CD14-positive monocyte (primary cell): ENCODE measurements at regions not wholly inside any gene's neighbourhood (a gene's known extent, or its start where the extent isn't known, plus 50 kb on each side); places are given as distances from the start of the nearest gene placed in this dataset.

Experiments
- DNase-seq, 3 donors: peaks; one replicate each; pipeline ENCODE4 v3.0.0-alpha.2; 2011 to 2022
- H2AFZ ChIP-seq: 2 replicates; pipeline ENCODE4 v1.6.0; 2012; ENCODE audit warnings: mild to moderate bottlenecking, low read depth, low read length, inconsistent platforms; ENCODE audit not compliant: insufficient read depth, poor library complexity, severe bottlenecking
- H3K27ac ChIP-seq, 2 donors: 1 replicate in 1 of 2; 2 replicates in 1 of 2; pipeline ENCODE4 v1.5.1; 2012 to 2013; ENCODE audit warnings: low read length in 2 of 2, control low read depth in 1 of 2, inconsistent platforms in 1 of 2, low read depth in 1 of 2, mild to moderate bottlenecking in 1 of 2
- H3K27me3 ChIP-seq, 2 donors: one replicate each; pipeline versions ENCODE4 v1.6.0 to v1.6.1; 2011 to 2013; ENCODE audit warnings: low read length in 2 of 2; ENCODE audit not compliant: control insufficient read depth in 2 of 2, insufficient read depth in 2 of 2
- H3K36me3 ChIP-seq, 2 donors: replicated peaks in 1 of 2; 1 replicate in 1 of 2; 2 replicates in 1 of 2; pipeline versions ENCODE4 v1.5.1 to v1.6.1; 2012 to 2013; ENCODE audit warnings: low read length in 2 of 2, control low read depth in 1 of 2, inconsistent platforms in 1 of 2, mild to moderate bottlenecking in 1 of 2; ENCODE audit not compliant: insufficient read depth in 2 of 2, control insufficient read depth in 1 of 2
- H3K4me1 ChIP-seq, 2 donors: 1 replicate in 1 of 2; 2 replicates in 1 of 2; pipeline versions ENCODE4 v1.5.1 to v1.6.1; 2012 to 2013; ENCODE audit warnings: low read length in 2 of 2, control low read depth in 1 of 2, inconsistent platforms in 1 of 2, mild to moderate bottlenecking in 1 of 2, moderate library complexity in 1 of 2; ENCODE audit not compliant: insufficient read depth in 2 of 2, control insufficient read depth in 1 of 2
- H3K4me2 ChIP-seq: replicated peaks from 2 replicates; pipeline ENCODE3; 2012; ENCODE audit warnings: low read length, moderate library complexity, mild to moderate bottlenecking; ENCODE audit not compliant: poor library complexity, severe bottlenecking; ENCODE audit errors: extremely low read depth
- H3K4me3 ChIP-seq, 3 experiments: fragments of 200-600 bp in 1 of 3; sonication (generic) in 1 of 3; replicated peaks in 1 of 3; 1 replicate in 2 of 3; 2 replicates in 1 of 3; pipeline ENCODE4 v1.5.1; 2011 to 2013; ENCODE audit warnings: low read length in 3 of 3, mild to moderate bottlenecking in 3 of 3, control low read depth in 2 of 3, low read depth in 2 of 3, inconsistent platforms in 1 of 3, moderate library complexity in 1 of 3
- H3K79me2 ChIP-seq: 2 replicates; pipeline ENCODE4 v1.6.0; 2012; ENCODE audit warnings: mild to moderate bottlenecking, control low read depth, inconsistent platforms, low read length, moderate library complexity; ENCODE audit not compliant: insufficient read depth
- H3K9ac ChIP-seq: 2 replicates; pipeline ENCODE4 v1.6.0; 2017; ENCODE audit warnings: low read length, mild to moderate bottlenecking; ENCODE audit not compliant: insufficient read depth, poor library complexity, severe bottlenecking
- H3K9me3 ChIP-seq, 2 donors: replicated peaks in 1 of 2; 1 replicate in 1 of 2; 2 replicates in 1 of 2; pipeline versions ENCODE4 v1.5.1 to v1.6.1; 2012 to 2013; ENCODE audit warnings: low read length in 2 of 2, control low read depth in 1 of 2; ENCODE audit not compliant: control insufficient read depth in 1 of 2, insufficient read depth in 1 of 2
- H4K20me1 ChIP-seq: 2 replicates; pipeline ENCODE4 v1.6.0; 2012; ENCODE audit warnings: mild to moderate bottlenecking, low read length, control low read depth, moderate library complexity; ENCODE audit not compliant: insufficient read depth
- H3K27ac Mint-ChIP-seq, 7 donors: one replicate each; pipeline ENCODE4 v1.8.0; 2020; ENCODE audit warnings: mild to moderate bottlenecking in 7 of 7, mixed read lengths in 7 of 7, moderate library complexity in 6 of 7, inconsistent platforms in 2 of 7
- H3K27me3 Mint-ChIP-seq, 3 donors: one replicate each; pipeline ENCODE4 v1.8.0; 2021 to 2022; ENCODE audit warnings: low read depth in 3 of 3, mild to moderate bottlenecking in 3 of 3, mixed read lengths in 3 of 3, moderate library complexity in 3 of 3, inconsistent platforms in 1 of 3
- H3K36me3 Mint-ChIP-seq, 2 donors: one replicate each; pipeline ENCODE4 v1.8.0; 2020; ENCODE audit warnings: mixed read lengths in 2 of 2, inconsistent platforms in 1 of 2, mild to moderate bottlenecking in 1 of 2
- H3K4me1 Mint-ChIP-seq: one replicate; pipeline ENCODE4 v1.8.0; 2020; ENCODE audit warnings: mild to moderate bottlenecking, mixed read lengths
- H3K4me3 Mint-ChIP-seq, 2 donors: one replicate each; pipeline ENCODE4 v1.8.0; 2020; ENCODE audit warnings: mild to moderate bottlenecking in 2 of 2, mixed read lengths in 2 of 2, moderate library complexity in 1 of 2
- H3K9me3 Mint-ChIP-seq, 7 donors: one replicate each; pipeline ENCODE4 v1.8.0; 2020 to 2022; ENCODE audit warnings: mixed read lengths in 7 of 7, mild to moderate bottlenecking in 6 of 7, moderate library complexity in 6 of 7, inconsistent platforms in 2 of 7
- WGBS: methylation state at CpG from one replicate; pipeline ENCODE4 v1.1.5; 2013; ENCODE audit warnings: missing lambda C conversion rate; ENCODE audit not compliant: insufficient coverage; 5-methylcytosine and 5-hydroxymethylcytosine counted together
- intact Hi-C, 2 donors: fragments of 100-400 bp; cut with micrococcal nuclease; formaldehyde crosslinking; loops; one replicate each; pipeline versions ENCODE4 v1.15.0 to v1.15.1; 2023
- TF ChIP-seq, protein P1 (sequence below): fragments of 200-600 bp; IDR thresholded peaks from one replicate; pipeline ENCODE4 v1.8.0; 2022; ENCODE audit warnings: antibody characterized with exemption, mild to moderate bottlenecking

DNA sequence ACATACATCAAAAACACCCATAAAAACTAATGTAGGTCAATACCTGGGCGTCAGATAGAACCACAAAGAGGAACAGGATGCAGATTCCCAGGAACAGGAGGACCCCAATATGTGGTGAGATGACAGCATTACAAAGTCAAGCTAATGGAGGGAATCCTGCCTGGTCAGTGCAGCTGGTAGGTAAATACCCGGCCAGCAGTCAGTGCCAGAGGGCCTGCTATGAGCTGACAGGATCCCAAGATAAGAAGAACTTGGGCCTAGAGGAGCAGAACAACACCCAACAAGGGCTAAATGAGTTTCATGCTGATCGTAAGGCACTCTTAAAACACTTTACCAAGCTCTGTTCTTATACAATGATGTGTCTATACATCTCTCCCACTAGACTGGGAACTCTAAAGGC lies 61.2 kb upstream of the KCNMB2 start:
- no peaks in the 10 kb centered on the region for H3K36me3 Mint-ChIP-seq
- no peaks in the 10 kb centered on the region for H3K36me3 ChIP-seq
- intact Hi-C loops = no loop called here
- peaks cover 0 to 3% (median 0%) of the 10 kb centered on the region in 7 donors for H3K9me3 Mint-ChIP-seq
- H3K9ac ChIP-seq = no peak overlapping the region
- H3K79me2 ChIP-seq = no peaks in the 10 kb centered on the region
- DNase-seq = no peak
- no peaks in the 10 kb centered on the region for H3K4me1 Mint-ChIP-seq
- WGBS = no CpG with 5 or more reads among the region's 3 CpGs
- H3K4me2 ChIP-seq = no peak overlapping the region
- no peak overlapping the region for H3K4me3 ChIP-seq
- TF ChIP-seq, protein P1, sequence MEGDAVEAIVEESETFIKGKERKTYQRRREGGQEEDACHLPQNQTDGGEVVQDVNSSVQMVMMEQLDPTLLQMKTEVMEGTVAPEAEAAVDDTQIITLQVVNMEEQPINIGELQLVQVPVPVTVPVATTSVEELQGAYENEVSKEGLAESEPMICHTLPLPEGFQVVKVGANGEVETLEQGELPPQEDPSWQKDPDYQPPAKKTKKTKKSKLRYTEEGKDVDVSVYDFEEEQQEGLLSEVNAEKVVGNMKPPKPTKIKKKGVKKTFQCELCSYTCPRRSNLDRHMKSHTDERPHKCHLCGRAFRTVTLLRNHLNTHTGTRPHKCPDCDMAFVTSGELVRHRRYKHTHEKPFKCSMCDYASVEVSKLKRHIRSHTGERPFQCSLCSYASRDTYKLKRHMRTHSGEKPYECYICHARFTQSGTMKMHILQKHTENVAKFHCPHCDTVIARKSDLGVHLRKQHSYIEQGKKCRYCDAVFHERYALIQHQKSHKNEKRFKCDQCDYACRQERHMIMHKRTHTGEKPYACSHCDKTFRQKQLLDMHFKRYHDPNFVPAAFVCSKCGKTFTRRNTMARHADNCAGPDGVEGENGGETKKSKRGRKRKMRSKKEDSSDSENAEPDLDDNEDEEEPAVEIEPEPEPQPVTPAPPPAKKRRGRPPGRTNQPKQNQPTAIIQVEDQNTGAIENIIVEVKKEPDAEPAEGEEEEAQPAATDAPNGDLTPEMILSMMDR = no peak
- H3K27ac Mint-ChIP-seq = no peak overlapping the region
- H3K27me3 Mint-ChIP-seq = peaks cover 0 to 3% (median 1%) of the 10 kb centered on the region in 3 donors
- H3K4me3 Mint-ChIP-seq = no peak overlapping the region
- no peaks in the 10 kb centered on the region for H3K27me3 ChIP-seq
- no peak overlapping the region for H2AFZ ChIP-seq
- no peak overlapping the region for H3K27ac ChIP-seq
- no peaks in the 10 kb centered on the region for H3K9me3 ChIP-seq
- H4K20me1 ChIP-seq = no peaks in the 10 kb centered on the region
- H3K4me1 ChIP-seq = no peaks in the 10 kb centered on the region

DNA sequence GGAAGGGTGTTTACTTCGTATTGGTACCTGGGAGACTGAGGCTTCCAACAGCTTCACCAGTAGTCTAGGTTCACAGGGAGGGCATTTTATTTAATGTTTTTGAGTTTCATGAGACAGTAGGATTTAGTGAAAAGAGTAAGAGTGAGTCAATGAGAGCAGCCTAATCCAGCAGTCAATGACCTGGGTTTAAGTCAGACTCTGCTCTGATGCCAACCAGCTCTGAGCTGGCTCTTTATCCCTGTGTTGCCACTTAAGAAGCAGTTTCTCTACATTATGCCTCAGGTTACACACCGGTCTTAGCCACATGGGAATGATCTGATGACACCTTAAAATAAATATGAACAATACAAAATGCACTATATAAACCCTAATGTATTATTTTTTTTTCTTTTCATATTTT lies 59.4 kb upstream of the KCNMB2 start:
- H3K9ac ChIP-seq = no peak overlapping the region
- Mint-ChIP-seq H3K27me3 (peaks cover 0 to 3% (median 3%) of the 10 kb centered on the region in 3 donors), H3K4me1 (peaks cover 2% of the 10 kb centered on the region), H3K36me3 (no peaks in the 10 kb centered on the region), H3K27ac (no peak overlapping the region), H3K4me3 (no peak overlapping the region), H3K9me3 (peaks cover 0 to 4% (median 0%) of the 10 kb centered on the region in 7 donors)
- no peak for DNase-seq
- H3K4me2 ChIP-seq = no peak overlapping the region
- no peak overlapping the region for H3K4me3 ChIP-seq
- no peak overlapping the region for H2AFZ ChIP-seq
- no peak overlapping the region for H3K27ac ChIP-seq
- intact Hi-C loops = no loop called here
- no peaks in the 10 kb centered on the region for H3K27me3 ChIP-seq
- 94% methylated on average over 2 of the region's 2 CpGs for WGBS
- TF ChIP-seq, protein P1 = no peak
- no peaks in the 10 kb centered on the region for H3K9me3 ChIP-seq
- no peaks in the 10 kb centered on the region for H3K79me2 ChIP-seq
- H3K4me1 ChIP-seq = no peaks in the 10 kb centered on the region
- H4K20me1 ChIP-seq = no peaks in the 10 kb centered on the region
- H3K36me3 ChIP-seq = no peaks in the 10 kb centered on the region
